ENCODE measurements at regions not wholly inside any gene's neighbourhood (a gene's known extent, or its start where the extent isn't known, plus 50 kb on each side); places are given as distances from the start of the nearest gene placed in this dataset.
"Not testable (repeated sequence)": the region's sequence is repeated elsewhere in the genome, so short reads cannot be mapped to it uniquely, and the experiment has no call there.

GRCh38 chr10:44008270-44008916 lies 359.7 kb upstream of the ZNF32 start:
- no peak for DNase-seq (ENCODE audit: low read depth in 2 of 2)

- no peak for DNase-seq (ENCODE audit: low read depth in 2 of 2)
Observed at GRCh38 chr10:44006771-44007170, 358.1 kb upstream of the ZNF32 start.

- no peak for DNase-seq (ENCODE audit: low read depth in 2 of 2)
Observed at GRCh38 chr10:44005788-44006099, 357.1 kb upstream of the ZNF32 start.

GRCh38 chr10:44004913-44005787 lies 356.5 kb upstream of the ZNF32 start:
- DNase-seq (ENCODE audit: low read depth in 2 of 2): no peak

GRCh38 chr10:43998021-43998809 lies 349.5 kb upstream of the ZNF32 start:
- DNase-seq (ENCODE audit: low read depth in 2 of 2): no peak

GRCh38 chr10:43997330-43997729 lies 348.6 kb upstream of the ZNF32 start:
- no peak for DNase-seq (ENCODE audit: low read depth in 2 of 2)

- DNase-seq (ENCODE audit: low read depth in 2 of 2): no peak
Observed at GRCh38 chr10:43994539-43994938, 345.9 kb upstream of the ZNF32 start.

- DNase-seq (ENCODE audit: low read depth in 2 of 2): not testable (repeated sequence)
Observed at GRCh38 chr10:43992816-43993215, 344.1 kb upstream of the ZNF32 start.

GRCh38 chr10:43986374-43986773 lies 337.7 kb upstream of the ZNF32 start:
- no peak for DNase-seq (ENCODE audit: low read depth in 2 of 2)

- no peak for DNase-seq (ENCODE audit: low read depth in 2 of 2)
Observed at GRCh38 chr10:43985941-43986340, 337.3 kb upstream of the ZNF32 start.

GRCh38 chr10:43983856-43984271 lies 335.2 kb upstream of the ZNF32 start:
- no peak for DNase-seq (ENCODE audit: low read depth in 2 of 2)

GRCh38 chr10:43983405-43983804 lies 334.7 kb upstream of the ZNF32 start:
- no peak for DNase-seq (ENCODE audit: low read depth in 2 of 2)

GRCh38 chr10:43982250-43982649 lies 333.6 kb upstream of the ZNF32 start:
- DNase-seq (ENCODE audit: low read depth in 2 of 2): no peak

GRCh38 chr10:43981696-43982095 lies 333.0 kb upstream of the ZNF32 start:
- no peak for DNase-seq (ENCODE audit: low read depth in 2 of 2)

GRCh38 chr10:43981232-43981631 lies 332.6 kb upstream of the ZNF32 start:
- DNase-seq (ENCODE audit: low read depth in 2 of 2): no peak

GRCh38 chr10:43980715-43981114 lies 332.0 kb upstream of the ZNF32 start:
- no peak for DNase-seq (ENCODE audit: low read depth in 2 of 2)

- no peak for DNase-seq (ENCODE audit: low read depth in 2 of 2)
Observed at GRCh38 chr10:43980313-43980712, 331.6 kb upstream of the ZNF32 start.

GRCh38 chr10:43979551-43979950 lies 330.9 kb upstream of the ZNF32 start:
- DNase-seq (ENCODE audit: low read depth in 2 of 2): no peak

- DNase-seq (ENCODE audit: low read depth in 2 of 2): no peak
Observed at GRCh38 chr10:43978936-43979335, 330.3 kb upstream of the ZNF32 start.

GRCh38 chr10:43978091-43978490 lies 329.4 kb upstream of the ZNF32 start:
- DNase-seq (ENCODE audit: low read depth in 2 of 2): no peak

- no peak for DNase-seq (ENCODE audit: low read depth in 2 of 2)
Observed at GRCh38 chr10:43976292-43976691, 327.6 kb upstream of the ZNF32 start.

- no peak for DNase-seq (ENCODE audit: low read depth in 2 of 2)
Observed at GRCh38 chr10:43973801-43974200, 325.1 kb upstream of the ZNF32 start.
